Transverse colon (tissue), 3 donors: ENCODE measurements at regions not wholly inside any gene's neighbourhood (a gene's known extent, or its start where the extent isn't known, plus 50 kb on each side); places are given as distances from the start of the nearest gene placed in this dataset.

Experiments used
- EP300 ChIP-seq: sonication (generic); formaldehyde crosslinking; IDR thresholded peaks from one replicate; pipeline ENCODE4 v1.6.1; 2017; ENCODE audit warnings: antibody characterized with exemption, low read depth
- POLR2A ChIP-seq: fragments of 450-650 bp; IDR thresholded peaks from one replicate; pipeline ENCODE4 v1.6.1; 2016; ENCODE audit warnings: antibody characterized with exemption, mild to moderate bottlenecking, moderate library complexity
- TF ChIP-seq, protein P1 (sequence below), 5 experiments: fragments of 200-600 bp in 3 of 5; fragments of 450-650 bp in 2 of 5; sonication (generic) in 3 of 5; IDR thresholded peaks; 1 replicate in 2 of 5; 2 replicates in 3 of 5; pipeline ENCODE4 v1.5.1; 2016 to 2017; ENCODE audit warnings: antibody characterized with exemption in 5 of 5, inconsistent platforms in 3 of 5, mild to moderate bottlenecking in 2 of 5, moderate library complexity in 1 of 5

DNA sequence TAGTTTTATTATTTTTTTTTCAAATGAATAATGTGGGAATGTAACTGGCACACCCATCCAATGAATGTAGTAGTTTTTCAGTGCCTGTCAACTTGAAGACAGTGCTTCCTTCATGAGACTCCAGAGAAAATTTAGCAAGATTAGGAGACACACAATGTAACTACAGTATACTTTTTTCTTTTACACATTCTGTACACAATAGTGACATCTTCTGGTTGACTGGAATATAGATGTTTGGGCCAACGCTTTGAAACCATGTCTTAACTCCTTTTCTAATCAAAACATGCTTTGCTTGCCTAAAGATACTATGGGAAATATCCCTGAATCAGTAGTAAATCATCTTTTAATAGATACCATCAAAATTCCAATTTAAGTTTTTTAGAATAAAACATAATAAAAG lies 229.5 kb upstream of the ZC3H15 start:
- TF ChIP-seq, protein P1, sequence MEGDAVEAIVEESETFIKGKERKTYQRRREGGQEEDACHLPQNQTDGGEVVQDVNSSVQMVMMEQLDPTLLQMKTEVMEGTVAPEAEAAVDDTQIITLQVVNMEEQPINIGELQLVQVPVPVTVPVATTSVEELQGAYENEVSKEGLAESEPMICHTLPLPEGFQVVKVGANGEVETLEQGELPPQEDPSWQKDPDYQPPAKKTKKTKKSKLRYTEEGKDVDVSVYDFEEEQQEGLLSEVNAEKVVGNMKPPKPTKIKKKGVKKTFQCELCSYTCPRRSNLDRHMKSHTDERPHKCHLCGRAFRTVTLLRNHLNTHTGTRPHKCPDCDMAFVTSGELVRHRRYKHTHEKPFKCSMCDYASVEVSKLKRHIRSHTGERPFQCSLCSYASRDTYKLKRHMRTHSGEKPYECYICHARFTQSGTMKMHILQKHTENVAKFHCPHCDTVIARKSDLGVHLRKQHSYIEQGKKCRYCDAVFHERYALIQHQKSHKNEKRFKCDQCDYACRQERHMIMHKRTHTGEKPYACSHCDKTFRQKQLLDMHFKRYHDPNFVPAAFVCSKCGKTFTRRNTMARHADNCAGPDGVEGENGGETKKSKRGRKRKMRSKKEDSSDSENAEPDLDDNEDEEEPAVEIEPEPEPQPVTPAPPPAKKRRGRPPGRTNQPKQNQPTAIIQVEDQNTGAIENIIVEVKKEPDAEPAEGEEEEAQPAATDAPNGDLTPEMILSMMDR (IDR thresholded peaks at IDR 0.05): peak; percentile 19 to 49 (median 38)
- TF ChIP-seq EP300: no peak
- no peak for TF ChIP-seq POLR2A
